Progenitor cell of endocrine pancreas (in vitro differentiated cells): ENCODE measurements at regions not wholly inside any gene's neighbourhood (a gene's known extent, or its start where the extent isn't known, plus 50 kb on each side); places are given as distances from the start of the nearest gene placed in this dataset.

Source experiments
- DNase-seq: peaks from one replicate; pipeline ENCODE4 v3.0.0; 2021; ENCODE audit warnings: low spot score; ENCODE audit not compliant: unreplicated experiment
- H3K27ac Mint-ChIP-seq: 2 replicates; pipeline ENCODE4 v1.8.0; 2021; ENCODE audit warnings: mild to moderate bottlenecking, moderate library complexity, mixed read lengths
- H3K27me3 Mint-ChIP-seq: 2 replicates; pipeline ENCODE4 v1.8.0; 2021; ENCODE audit warnings: mixed read lengths
- H3K36me3 Mint-ChIP-seq: 2 replicates; pipeline ENCODE4 v1.8.0; 2022; ENCODE audit warnings: mixed read lengths; ENCODE audit not compliant: insufficient read depth
- H3K4me1 Mint-ChIP-seq: 2 replicates; pipeline ENCODE4 v1.8.0; 2021; ENCODE audit warnings: low read depth, mixed read lengths
- H3K4me3 Mint-ChIP-seq: 2 replicates; pipeline ENCODE4 v1.8.0; 2021; ENCODE audit warnings: low read depth, mild to moderate bottlenecking, moderate library complexity, mixed read lengths
- H3K9me3 Mint-ChIP-seq: 2 replicates; pipeline ENCODE4 v1.8.0; 2021; ENCODE audit warnings: low read depth, mixed read lengths
- TF ChIP-seq, protein P1 (sequence below): fragments of 200-600 bp; sonication (generic); IDR thresholded peaks from one replicate; pipeline ENCODE4 v1.5.0; 2021; ENCODE audit warnings: antibody characterized with exemption, mild to moderate bottlenecking; ENCODE audit not compliant: unreplicated experiment

DNA sequence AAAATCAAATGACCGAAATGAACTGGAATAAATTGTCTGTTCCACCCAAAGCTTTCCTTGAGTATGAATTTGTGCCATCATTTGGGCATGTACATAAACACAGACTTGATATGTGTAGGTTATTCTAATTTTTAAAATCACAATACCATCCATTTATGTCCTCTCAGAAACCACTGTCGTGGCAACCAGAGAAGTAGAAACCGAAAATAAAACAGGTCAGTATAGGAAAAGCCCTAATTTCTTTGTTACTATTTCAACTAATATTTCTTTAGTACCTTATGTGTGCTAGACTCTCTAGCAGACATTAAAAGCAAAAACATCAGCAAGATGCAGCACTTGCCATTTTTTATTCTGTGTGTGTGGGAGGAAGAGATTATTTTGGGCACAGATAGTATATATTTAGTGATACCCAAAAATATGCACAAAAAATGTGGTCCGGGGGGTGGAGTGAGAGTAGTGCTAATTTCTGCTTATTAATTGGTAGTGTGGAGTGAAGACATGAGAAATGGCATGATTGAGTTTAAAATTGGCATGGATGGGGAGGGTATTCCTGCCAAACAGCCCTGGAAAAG, 130.8 kb upstream of the CNTN1 start:
- Mint-ChIP-seq H3K4me3 (no peak overlapping the region), H3K27me3 (peaks cover 3% of the 10 kb centered on the region), H3K4me1 (peaks cover 17% of the 10 kb centered on the region), H3K9me3 (no peaks in the 10 kb centered on the region), H3K36me3 (no peaks in the 10 kb centered on the region), H3K27ac (no peak overlapping the region)
- TF ChIP-seq, protein P1, sequence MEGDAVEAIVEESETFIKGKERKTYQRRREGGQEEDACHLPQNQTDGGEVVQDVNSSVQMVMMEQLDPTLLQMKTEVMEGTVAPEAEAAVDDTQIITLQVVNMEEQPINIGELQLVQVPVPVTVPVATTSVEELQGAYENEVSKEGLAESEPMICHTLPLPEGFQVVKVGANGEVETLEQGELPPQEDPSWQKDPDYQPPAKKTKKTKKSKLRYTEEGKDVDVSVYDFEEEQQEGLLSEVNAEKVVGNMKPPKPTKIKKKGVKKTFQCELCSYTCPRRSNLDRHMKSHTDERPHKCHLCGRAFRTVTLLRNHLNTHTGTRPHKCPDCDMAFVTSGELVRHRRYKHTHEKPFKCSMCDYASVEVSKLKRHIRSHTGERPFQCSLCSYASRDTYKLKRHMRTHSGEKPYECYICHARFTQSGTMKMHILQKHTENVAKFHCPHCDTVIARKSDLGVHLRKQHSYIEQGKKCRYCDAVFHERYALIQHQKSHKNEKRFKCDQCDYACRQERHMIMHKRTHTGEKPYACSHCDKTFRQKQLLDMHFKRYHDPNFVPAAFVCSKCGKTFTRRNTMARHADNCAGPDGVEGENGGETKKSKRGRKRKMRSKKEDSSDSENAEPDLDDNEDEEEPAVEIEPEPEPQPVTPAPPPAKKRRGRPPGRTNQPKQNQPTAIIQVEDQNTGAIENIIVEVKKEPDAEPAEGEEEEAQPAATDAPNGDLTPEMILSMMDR, result no peak
- DNase-seq, result no peak

DNA sequence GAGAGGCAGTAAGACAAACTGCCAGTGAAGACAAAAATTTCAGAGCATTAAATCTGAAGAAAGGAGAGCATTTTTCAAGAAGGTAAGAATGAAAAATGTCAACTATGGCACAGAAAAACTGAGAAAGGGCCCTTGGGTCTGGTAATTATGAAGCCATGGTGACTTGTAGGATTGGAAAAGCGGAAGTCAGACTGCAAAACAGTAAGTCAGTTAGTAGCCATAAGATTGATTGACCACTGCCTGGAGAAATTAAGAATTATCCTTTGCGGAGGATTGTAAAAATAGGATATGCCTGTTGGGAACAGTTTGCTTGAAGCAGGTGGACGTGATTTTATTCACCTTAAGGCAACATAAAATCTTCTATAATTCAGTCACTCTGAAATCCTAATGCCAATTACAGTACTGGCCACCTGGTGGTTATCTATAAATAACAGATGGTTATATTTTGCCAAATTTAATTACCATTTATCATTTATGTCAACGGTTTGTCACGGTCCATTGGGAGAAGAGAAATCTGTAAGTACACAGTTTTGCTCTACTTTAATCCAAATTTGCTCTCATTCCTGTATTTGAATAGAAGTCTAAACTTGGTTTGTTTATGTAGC, 127.1 kb upstream of the CNTN1 start:
- TF ChIP-seq, protein P1, result no peak
- Mint-ChIP-seq H3K36me3 (no peaks in the 10 kb centered on the region), H3K4me3 (no peak overlapping the region), H3K27me3 (peaks cover 3% of the 10 kb centered on the region), H3K9me3 (no peaks in the 10 kb centered on the region), H3K4me1 (peaks cover under 1% of the 10 kb centered on the region), H3K27ac (no peak overlapping the region)
- DNase-seq, result no peak

- no peak overlapping the region for H3K4me3 Mint-ChIP-seq
- H3K27me3 Mint-ChIP-seq, result peaks cover 3% of the 10 kb centered on the region
- DNase-seq, result no peak
- TF ChIP-seq, protein P1, result no peak
- H3K9me3 Mint-ChIP-seq, result peaks cover 4% of the 10 kb centered on the region
- no peaks in the 10 kb centered on the region for H3K4me1 Mint-ChIP-seq
- H3K36me3 Mint-ChIP-seq, result no peaks in the 10 kb centered on the region
- H3K27ac Mint-ChIP-seq, result no peak overlapping the region
Measured at GRCh38 chr12:40566271-40566670, 126.0 kb upstream of the CNTN1 start.

GRCh38 chr12:40569626-40570179, 122.5 kb upstream of the CNTN1 start:
- no peaks in the 10 kb centered on the region for H3K27me3 Mint-ChIP-seq
- peaks cover 4% of the 10 kb centered on the region for H3K9me3 Mint-ChIP-seq
- H3K36me3 Mint-ChIP-seq, result no peaks in the 10 kb centered on the region
- no peaks in the 10 kb centered on the region for H3K4me1 Mint-ChIP-seq
- TF ChIP-seq, protein P1, result no peak
- no peak overlapping the region for H3K27ac Mint-ChIP-seq
- no peak for DNase-seq
- H3K4me3 Mint-ChIP-seq, result no peak overlapping the region

DNA sequence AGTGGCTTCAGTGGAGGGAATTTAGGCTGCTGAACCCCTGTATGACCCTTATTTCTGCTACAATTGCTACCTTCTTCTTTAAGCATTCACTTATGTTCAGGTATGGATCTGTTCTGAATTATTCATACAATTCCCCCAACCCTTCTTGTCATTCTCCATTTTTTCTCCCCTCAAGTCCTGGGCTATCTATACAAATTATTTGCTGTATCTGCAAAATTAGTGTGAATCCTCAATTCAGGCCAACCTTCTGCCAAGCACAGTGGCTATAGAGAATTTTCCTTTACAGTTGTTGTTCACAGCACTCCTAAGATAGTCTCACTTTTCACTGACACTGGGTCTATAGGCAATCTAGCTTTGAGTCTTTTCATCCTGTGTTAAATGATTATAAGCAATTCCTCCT, 119.2 kb upstream of the CNTN1 start:
- Mint-ChIP-seq H3K9me3 (peaks cover 4% of the 10 kb centered on the region), H3K4me3 (no peak overlapping the region), H3K4me1 (no peaks in the 10 kb centered on the region), H3K27ac (no peak overlapping the region), H3K36me3 (no peaks in the 10 kb centered on the region), H3K27me3 (no peaks in the 10 kb centered on the region)
- DNase-seq, result no peak
- TF ChIP-seq, protein P1, result no peak
